ENCODE measurements at regions not wholly inside any gene's neighbourhood (a gene's known extent, or its start where the extent isn't known, plus 50 kb on each side); places are given as distances from the start of the nearest gene placed in this dataset.
A peak's percentile ranks its signal among the peaks of the same experiment; 100 is the strongest.

- intact Hi-C loops (cut with micrococcal nuclease), result no loop called here
- peaks cover 4 to 17% (median 7%) of the 10 kb centered on the region in 7 donors for H3K9me3 Mint-ChIP-seq
- no peak overlapping the region for H3K27ac ChIP-seq (ENCODE audit: low read depth in 1 of 2, low read length in 2 of 2)
- no peak overlapping the region for H3K4me3 ChIP-seq (replicated peaks in 1 of 3; ENCODE audit: low read depth in 2 of 3, low read length in 3 of 3)
- 92% methylated on average over 4 of the region's 7 CpGs for WGBS (ENCODE audit: insufficient coverage)
- no peak overlapping the region for H3K4me3 Mint-ChIP-seq
- H4K20me1 ChIP-seq (ENCODE audit: insufficient read depth, low read length), result no peaks in the 10 kb centered on the region
- no peak for TF ChIP-seq CTCF (IDR thresholded peaks at IDR 0.05)
- H3K36me3 ChIP-seq (replicated peaks in 1 of 2; ENCODE audit: control insufficient read depth in 1 of 2, insufficient read depth in 2 of 2, low read length in 2 of 2), result no peaks in the 10 kb centered on the region
- no peak overlapping the region for H2AFZ ChIP-seq (ENCODE audit: insufficient read depth, low read depth, low read length, poor library complexity, severe bottlenecking)
- H3K4me1 ChIP-seq (ENCODE audit: control insufficient read depth in 1 of 2, insufficient read depth in 2 of 2, low read length in 2 of 2), result no peaks in the 10 kb centered on the region
- H3K27ac Mint-ChIP-seq, result peak overlapping the region in 1 of 7 donors; percentile 30
- H3K79me2 ChIP-seq (ENCODE audit: insufficient read depth, low read length), result no peaks in the 10 kb centered on the region
- H3K27me3 Mint-ChIP-seq (ENCODE audit: low read depth in 3 of 3), result peaks cover 1 to 8% (median 2%) of the 10 kb centered on the region in 3 donors
- no peak for DNase-seq
- H3K4me1 Mint-ChIP-seq, result peaks cover 12% of the 10 kb centered on the region
- no peaks in the 10 kb centered on the region for H3K36me3 Mint-ChIP-seq
- H3K9me3 ChIP-seq (replicated peaks in 1 of 2; ENCODE audit: control insufficient read depth in 1 of 2, insufficient read depth in 1 of 2, low read length in 2 of 2), result no peaks in the 10 kb centered on the region
- H3K4me2 ChIP-seq (replicated peaks; ENCODE audit: extremely low read depth, low read length, poor library complexity, severe bottlenecking), result no peak overlapping the region
- H3K9ac ChIP-seq (ENCODE audit: insufficient read depth, low read length, poor library complexity, severe bottlenecking), result no peak overlapping the region
- H3K27me3 ChIP-seq (ENCODE audit: control insufficient read depth in 2 of 2, insufficient read depth in 2 of 2, low read length in 2 of 2), result no peaks in the 10 kb centered on the region
These were observed 50.0 kb downstream of the SOD2 start for GRCh38 chr6:159642995-159643394.

- peaks cover 12% of the 10 kb centered on the region for H3K4me1 Mint-ChIP-seq
- intact Hi-C loops (cut with micrococcal nuclease), result no loop called here
- no peaks in the 10 kb centered on the region for H3K36me3 Mint-ChIP-seq
- no peaks in the 10 kb centered on the region for H3K27me3 ChIP-seq (ENCODE audit: control insufficient read depth in 2 of 2, insufficient read depth in 2 of 2, low read length in 2 of 2)
- no peaks in the 10 kb centered on the region for H4K20me1 ChIP-seq (ENCODE audit: insufficient read depth, low read length)
- H3K36me3 ChIP-seq (replicated peaks in 1 of 2; ENCODE audit: control insufficient read depth in 1 of 2, insufficient read depth in 2 of 2, low read length in 2 of 2), result no peaks in the 10 kb centered on the region
- no peak for DNase-seq
- no peaks in the 10 kb centered on the region for H3K79me2 ChIP-seq (ENCODE audit: insufficient read depth, low read length)
- H3K4me2 ChIP-seq (replicated peaks; ENCODE audit: extremely low read depth, low read length, poor library complexity, severe bottlenecking), result no peak overlapping the region
- H3K4me3 Mint-ChIP-seq, result no peak overlapping the region
- no peak overlapping the region for H3K9ac ChIP-seq (ENCODE audit: insufficient read depth, low read length, poor library complexity, severe bottlenecking)
- no peak overlapping the region for H3K27ac Mint-ChIP-seq
- peaks cover 1 to 8% (median 2%) of the 10 kb centered on the region in 3 donors for H3K27me3 Mint-ChIP-seq (ENCODE audit: low read depth in 3 of 3)
- H3K27ac ChIP-seq (ENCODE audit: low read depth in 1 of 2, low read length in 2 of 2), result no peak overlapping the region
- H3K4me1 ChIP-seq (ENCODE audit: control insufficient read depth in 1 of 2, insufficient read depth in 2 of 2, low read length in 2 of 2), result no peaks in the 10 kb centered on the region
- H3K9me3 ChIP-seq (replicated peaks in 1 of 2; ENCODE audit: control insufficient read depth in 1 of 2, insufficient read depth in 1 of 2, low read length in 2 of 2), result no peaks in the 10 kb centered on the region
- WGBS (ENCODE audit: insufficient coverage), result no CpG with 5 or more reads among the region's 1 CpG
- H3K9me3 Mint-ChIP-seq, result peaks cover 5 to 19% (median 8%) of the 10 kb centered on the region in 7 donors
- H3K4me3 ChIP-seq (replicated peaks in 1 of 3; ENCODE audit: low read depth in 2 of 3, low read length in 3 of 3), result no peak overlapping the region
- TF ChIP-seq CTCF (IDR thresholded peaks at IDR 0.05), result no peak
- no peak overlapping the region for H2AFZ ChIP-seq (ENCODE audit: insufficient read depth, low read depth, low read length, poor library complexity, severe bottlenecking)
These were observed 50.6 kb downstream of the SOD2 start for GRCh38 chr6:159642481-159642880.

All from CD14-positive monocyte (primary cell).